ENCODE measurements at regions not wholly inside any gene's neighbourhood (a gene's known extent, or its start where the extent isn't known, plus 50 kb on each side); places are given as distances from the start of the nearest gene placed in this dataset.
A peak's percentile ranks its signal among the peaks of the same experiment; 100 is the strongest.

DNA sequence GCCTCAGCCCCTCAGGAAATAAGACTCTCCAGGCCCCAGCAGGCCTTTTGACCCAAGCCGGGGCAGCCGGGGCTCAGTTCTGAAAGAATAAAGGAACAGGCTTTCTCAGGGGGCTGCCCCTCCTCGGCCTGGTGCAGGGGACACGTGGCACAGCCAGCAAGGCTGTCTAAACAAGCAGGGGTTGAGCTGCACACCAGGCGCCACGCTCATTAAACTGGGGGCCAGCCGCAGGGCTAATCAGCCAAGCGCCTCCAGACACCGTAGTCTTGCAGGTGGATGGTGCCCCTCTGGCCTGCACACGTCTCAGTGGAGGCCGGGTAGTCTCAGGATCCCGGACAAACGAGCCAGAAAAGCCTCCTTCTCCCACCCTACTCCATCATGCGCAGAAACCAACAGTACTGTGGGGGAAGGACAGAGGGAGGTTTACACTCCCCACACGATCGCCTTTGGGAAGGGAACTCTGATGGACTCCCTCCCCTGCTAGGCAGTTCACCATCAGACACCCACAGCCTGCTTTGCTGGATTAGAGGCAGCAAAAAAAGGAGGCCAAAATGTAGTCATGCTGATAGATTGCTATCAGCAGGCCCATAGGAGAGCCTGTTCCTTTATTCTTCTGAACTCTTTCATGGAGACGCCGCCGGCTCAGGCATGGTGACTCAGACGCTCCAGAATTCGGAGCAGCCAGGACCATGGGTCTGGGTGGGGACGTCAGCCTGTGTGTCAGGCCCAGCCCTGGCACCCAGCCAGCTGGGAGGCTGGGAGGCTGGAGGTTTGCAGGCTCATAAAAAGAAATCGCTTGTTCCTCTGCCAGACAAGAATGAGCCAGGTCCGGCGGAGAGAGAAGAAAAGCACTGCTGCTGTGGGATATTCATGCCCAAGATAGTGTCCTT is 342.4 kb downstream of the BCOR start:
- DNase-seq = no peak

DNA sequence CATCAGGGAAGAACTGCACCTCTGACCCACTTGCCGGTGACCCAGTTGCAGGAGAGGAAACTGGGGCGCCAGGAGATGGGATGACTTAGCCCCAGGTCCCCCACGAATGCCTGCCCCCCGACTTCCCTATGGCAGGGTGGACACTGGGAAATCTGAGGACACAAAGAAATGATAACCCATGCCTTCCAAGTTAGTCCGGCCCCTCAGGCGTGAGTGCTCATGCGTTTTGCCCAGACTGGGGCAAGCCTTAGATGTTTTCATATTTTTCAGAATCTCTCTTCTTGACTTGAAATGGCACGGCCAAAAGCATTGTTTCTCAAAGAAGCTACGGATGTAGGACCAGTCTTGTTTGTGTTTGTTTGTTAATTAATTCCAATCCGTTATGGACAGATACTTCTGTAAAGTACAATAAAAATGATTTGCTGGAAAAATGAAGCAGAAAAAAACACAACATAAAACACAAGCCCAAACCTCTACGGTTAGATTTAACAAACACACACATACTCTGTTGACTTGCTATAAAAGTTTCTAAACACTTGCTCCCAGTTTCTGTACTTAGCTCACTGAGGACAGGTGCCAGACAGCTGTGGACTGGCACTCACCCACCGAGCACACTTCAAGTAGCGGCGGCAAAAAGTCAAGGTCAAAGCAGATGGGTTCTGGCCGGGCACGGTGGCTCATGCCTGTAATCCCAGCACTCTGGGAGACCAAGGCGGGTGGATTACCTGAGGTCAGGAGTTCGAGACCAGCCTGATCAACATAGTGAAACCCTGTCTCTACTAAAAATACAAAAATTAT is 341.5 kb downstream of the BCOR start:
- DNase-seq = no peak

DNA sequence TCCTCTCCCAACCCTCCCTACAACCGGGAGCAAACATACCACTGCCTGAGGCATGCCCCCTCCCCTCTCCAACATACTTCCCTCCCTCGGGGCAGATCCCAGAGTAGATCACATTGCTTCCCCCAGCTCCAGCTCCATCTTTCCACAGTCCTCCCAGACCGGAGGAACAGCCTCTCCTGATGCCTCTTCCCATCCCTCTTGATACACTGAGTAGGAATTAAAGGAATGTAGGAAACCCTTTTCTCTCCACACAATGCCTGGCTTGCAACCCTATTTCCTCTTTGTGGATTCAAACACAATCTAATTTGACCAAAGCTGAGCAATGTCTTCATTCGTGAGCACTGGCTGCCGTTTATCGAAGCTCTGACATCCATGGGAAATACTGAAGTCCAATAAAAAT is 339.8 kb downstream of the BCOR start:
- DNase-seq = no peak

DNA sequence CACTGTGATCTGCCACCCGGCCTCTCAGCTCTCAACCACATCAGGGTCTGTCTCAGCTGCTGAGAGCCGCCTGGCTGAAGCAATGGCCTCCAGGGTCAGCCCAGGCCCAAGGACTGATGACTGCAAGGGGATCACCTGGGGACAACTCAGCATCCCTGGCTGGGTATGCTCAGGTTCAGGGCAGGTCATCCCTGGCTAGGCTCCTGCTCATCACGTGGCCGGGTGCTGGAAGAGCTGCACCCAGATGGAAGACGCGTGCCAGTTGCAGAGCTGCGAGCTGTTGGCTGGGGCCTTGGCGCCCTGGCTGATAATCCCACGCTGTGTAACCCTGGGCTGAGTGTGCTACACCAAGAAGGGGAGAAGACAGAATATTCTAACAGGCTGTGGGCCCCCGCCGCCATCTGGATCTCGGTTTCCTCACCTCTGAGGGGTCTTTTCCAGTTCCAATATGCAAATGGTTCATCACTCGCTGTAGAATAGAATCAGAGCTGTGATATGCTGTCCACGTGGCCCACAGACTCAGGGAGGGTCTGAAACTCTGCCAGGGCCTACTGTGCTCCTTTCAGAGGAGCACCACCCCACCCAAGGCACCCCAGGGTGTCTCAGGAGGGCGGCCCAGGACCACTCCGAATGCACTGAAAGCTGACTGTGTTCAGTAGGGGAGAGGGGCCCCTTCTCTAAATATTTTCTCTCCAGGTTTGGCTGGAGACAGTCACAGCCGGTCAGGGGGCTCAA is 338.8 kb downstream of the BCOR start:
- DNase-seq = no peak

DNA sequence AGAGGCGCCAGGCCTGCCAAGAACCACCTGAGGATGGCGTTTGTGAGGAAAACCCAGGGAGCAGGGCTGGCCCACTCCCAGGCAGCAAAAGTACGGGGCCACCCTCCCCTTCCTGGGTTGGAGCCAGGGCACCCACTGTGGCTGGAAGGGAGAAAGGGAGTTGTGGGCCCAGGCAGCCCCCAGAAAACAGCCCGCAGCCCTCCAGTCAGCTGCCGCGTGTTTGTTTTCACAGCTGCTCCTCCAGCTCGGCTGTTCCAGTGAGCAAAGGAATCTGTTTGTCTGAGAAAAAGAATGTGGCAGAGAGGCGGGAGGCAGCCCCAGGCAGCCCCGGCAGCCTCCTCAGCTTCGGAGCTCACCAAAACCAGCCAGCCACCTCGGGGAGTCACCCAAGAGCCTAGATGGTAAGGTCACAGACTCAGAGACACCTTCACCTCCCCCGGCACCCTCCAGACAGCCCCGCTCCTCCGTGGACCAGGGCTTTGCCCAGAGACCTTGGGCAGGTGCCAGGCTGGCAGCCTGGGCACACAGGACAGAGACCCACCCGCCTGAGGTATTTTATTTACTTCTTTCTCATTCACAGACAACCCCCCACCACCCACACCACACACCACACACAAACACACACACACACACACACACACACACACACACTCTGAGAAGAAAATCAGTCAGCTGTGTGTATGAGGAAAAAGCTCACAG is 338.1 kb downstream of the BCOR start:
- peak; percentile 21 for DNase-seq

DNA sequence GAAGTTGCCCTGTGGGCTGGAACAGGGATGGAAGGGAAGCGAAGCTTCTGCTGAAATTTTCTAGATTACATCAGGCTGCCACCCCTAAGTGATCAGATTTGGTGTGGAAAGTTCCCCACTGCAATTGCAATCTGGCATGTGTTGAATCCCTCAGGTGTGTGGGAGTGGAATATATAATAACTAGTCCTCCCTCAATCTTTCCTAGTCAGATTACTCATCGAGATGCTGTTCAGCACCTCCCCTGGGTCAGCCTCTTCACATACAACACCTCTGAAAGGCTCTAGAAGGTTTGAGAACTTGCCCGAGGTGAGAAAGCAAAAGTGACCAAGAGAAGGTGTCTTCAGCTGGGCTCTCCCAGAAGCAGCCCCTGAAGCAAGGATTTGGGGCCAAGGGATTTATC is 336.8 kb downstream of the BCOR start:
- no peak for DNase-seq

DNA sequence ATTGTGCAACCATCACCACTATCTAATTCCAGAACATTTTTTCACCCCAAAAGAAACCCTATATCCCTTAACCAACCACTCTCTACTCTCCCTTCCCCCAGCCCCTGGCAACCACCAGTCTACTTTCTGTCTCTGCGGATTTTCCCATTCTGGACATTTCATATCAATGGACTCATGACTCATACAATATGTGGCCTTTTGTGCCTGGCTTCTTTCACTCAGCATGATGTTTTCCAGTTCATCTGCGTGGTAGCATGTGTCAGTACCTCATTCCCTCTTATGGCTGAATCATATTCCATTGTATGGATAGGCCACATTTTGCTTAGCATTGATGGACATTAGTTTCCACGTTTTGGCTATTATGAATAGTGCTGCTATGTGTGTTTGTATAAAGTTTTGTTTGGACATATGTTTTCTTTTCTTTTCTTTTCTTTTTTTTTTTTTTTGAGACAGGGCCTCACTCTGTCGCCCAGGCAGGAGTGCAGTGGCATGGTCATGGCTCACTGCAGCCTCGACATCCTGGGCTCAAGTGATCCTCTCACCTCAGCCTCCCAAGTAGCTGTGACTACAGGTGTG is 335.4 kb downstream of the BCOR start:
- DNase-seq = no peak

DNA sequence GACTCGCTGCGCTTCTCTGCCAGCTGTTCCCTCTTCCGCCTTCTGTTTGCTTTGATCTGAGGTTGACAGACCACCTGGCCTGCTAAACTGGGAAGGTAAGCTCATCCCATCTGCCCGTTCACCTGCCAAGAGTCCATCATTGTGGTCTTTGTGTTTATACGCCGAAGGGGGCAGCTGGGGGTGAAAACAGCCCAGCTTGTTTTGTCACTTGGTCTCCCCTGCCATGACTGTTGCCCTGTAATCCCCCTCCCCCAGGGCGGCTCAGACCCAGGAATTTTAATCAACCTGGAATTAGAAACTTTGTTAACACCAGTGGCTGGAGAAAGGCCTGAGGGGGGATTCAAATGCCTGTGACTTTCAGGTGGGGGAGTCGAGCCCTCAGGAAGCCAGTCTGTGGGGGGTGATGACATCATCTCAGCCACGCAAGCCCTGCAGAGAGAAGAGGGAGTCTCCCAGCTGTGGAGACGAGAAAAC is 333.3 kb downstream of the BCOR start:
- peak; percentile 80 for DNase-seq

DNA sequence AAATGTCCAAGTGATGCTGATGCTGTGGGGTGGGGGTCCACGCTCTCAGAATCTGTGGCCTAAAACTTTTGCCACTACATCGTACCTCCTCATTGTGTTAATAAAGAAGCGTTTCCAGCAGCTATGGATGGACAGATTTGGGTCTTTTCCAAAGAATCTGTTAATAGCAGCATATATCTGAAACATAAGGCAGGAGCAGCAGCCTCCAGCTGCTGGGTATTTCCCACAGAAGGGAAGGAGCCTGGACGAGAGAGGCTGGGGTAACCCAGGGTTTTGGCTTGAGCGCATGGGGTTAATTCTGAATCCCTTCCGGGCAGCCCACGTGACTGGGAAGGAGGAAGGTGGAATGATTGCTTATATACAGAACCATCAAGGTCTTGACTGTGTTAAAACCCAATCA is 332.4 kb downstream of the BCOR start:
- no peak for DNase-seq

DNA sequence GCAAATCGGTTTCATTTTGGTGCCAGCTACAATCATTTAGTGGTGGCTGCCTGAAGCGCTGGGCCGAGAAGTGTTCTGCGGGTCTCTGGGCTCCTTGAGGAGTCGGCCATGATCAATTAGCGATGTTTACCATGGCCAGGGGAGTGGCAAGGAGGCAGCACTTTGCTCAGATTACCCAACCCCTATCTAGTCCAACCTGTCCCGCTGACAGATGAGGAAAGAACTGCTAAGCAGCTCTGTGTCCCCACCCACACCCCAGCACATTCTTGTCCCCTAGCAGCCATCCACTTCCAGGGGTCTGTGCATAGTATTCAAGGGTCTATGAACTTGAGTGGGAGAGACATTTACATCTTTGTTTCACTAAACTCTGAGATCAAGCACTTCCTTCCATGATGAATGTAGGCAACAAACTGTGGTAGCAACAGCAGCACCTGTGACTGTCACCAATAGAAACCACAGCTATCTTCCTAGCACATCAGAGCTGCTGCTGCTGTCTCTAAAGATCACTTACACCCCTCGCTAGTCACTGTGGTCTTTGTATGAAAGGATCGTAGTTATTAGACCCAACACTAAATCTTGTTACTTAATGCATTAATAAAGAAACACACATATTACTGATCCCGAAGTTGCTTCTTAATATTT is 331.6 kb downstream of the BCOR start:
- DNase-seq = no peak

DNA sequence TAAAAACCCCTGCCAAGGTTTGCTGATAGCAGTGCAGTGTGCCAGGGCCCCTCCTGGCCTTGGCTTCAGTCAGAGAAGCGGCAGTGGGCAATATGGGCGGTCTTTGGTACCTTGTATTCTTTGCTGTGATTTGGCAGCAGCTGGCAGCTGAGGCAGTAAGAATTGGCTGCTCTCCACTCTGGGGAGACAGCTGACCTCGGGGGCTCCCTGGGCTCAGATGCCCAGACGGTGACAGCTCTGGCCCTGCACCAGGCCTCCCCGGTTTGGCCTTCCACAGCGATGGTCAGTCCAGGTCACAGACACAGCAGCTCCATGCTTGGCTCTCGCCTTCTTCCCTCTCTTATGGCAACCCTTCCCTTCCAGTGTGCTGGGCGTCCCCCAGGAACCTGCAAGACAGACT is 330.9 kb downstream of the BCOR start:
- peak; percentile 2 for DNase-seq

DNA sequence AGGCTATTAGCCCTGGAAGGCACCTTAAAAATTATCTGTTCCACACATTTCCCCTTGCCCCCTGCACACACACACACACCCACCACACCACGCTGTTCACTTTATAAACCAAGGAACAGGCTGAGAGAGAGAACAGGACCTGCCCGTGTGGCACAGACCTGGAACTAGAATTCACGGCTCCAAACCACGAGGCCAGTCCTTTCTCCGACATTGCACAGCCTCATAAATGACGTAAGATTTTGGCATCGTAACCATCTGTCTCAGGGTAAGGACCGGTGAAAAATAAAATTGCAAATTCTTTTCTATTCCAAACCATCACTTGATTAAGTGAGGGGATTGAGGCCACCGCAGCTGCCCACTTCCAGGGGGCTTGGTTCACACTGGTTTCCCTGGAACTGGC is 330.3 kb downstream of the BCOR start:
- DNase-seq = no peak

DNA sequence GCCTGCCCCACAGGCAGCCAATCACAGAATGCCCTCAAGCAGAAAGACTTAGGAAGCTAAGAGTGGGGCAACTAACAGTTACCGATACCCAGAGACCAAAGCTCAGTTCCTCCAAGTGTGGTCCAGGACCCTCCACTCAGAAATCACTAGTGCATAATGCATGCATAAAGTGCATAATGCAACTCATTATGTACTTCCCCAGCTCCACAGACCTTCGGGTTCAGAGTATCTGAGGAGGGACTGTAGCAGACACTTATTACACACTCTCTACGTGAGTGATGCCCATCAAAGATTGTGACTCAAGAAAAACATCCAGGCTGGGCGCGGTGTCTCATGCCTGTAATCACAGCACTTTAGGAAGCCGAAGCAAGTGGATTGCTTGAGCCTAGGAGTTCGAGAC is 328.0 kb downstream of the BCOR start:
- DNase-seq = no peak

DNA sequence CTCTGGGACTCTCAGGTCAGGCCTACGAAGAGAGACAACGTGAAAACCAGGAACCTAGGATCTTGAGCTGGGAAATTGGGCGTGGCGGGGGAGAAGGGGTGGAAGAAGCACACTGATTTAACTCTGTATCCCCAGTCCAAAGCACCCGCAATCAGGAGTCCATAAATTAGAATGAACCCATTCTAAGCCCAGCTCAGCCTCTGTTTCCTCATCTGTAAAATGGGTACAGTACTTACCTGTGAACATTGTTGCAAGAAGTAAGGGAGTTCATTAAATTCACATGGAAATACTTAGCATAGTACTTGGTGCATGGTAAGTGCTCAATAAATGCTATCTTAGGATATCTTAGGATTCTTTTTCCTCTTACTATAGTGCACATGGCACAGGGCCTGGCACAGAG is 326.7 kb downstream of the BCOR start:
- no peak for DNase-seq

DNA sequence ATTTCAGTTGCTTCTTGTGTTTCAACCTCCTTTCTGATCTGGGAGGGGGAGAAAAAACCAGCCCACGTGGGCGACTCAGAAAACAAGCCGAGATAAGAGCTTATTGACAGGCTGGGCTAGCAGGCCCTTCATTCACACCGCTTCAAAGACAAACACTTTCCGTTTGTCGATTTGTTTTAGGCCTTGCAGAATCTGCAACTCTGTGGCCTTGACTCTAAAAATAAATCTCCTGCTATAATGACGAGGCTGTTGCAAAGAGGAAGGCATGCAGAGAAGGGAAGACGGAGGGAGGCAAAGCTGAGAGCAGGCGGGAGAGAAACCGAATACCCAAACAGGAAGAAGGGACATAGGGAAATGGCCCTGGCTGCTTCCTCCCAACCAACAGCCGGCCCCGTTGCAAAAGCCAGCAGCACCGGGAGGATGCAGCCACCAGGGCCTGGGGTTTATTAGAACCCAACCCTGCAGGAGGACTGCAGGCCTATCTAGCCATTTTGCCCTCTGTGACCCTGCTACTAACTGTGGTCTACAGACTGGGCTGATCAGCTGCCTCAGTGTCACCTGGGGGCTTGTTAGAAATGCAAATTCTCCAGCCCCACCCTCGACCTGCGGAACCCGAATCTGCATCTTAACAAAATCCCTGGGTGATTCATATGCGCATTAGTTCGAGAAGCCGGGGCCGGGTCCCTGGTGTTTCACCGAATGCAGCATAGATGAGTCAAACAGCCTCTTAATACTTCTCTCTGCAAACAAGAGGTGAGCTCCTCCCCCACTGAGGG is 325.5 kb downstream of the BCOR start:
- no peak for DNase-seq

DNA sequence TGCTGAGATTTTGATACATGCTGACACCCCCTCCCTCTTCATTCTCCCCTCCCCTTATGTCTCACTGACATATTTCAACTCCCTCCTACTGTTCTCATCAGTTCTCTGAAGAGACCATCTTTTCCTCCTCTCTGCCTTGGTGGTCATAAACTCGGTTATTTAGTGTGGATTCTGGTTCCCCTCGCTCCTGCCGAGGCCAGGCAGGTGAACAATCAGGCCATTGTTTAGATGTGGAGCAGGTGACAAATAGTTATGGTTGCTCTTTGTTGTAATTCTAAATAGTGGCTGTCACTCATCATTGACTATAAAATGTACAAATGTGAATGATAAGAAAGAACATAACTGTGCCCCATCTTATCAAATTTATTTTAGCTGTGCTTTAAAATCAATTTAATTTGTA is 324.6 kb downstream of the BCOR start:
- no peak for DNase-seq

DNA sequence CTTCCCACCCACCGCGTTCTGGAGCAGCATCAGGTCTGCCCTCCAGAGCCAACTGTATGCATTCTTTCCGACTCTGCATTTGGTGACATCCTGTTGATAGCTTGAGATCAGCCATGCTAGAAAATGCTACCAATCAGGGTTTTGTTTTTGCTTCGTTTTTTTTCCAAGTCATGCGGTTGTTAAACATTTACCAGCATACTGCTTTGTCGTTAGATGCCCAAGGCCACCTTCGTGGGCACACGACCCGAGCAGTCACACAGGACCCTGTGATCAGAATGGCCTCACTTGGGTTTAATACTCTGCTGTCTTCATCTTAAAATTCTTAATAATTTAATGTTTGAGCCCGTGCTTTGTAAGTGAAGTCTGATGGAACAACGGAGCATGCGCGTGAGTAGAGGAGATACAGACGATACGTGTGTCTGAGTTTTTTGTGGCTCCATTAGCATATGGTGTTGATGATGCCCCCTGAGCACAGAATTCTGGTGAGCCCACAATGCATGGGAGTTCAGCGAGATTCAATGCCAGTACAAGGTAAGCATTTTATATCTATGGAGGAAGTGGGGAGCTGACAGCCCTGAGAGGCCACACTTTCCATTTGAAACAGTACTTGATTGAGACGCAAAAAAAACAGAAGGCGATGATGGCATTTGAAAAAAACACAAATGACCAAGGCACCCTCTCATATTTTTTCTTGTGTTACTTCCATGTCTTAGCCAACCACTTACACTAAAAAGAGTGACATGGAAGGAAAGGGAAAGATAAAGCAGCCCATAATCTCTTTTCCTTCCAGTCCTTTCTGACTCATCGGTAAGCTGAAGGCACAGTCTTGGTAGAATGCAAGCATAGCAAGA is 323.6 kb downstream of the BCOR start:
- DNase-seq = no peak

DNA sequence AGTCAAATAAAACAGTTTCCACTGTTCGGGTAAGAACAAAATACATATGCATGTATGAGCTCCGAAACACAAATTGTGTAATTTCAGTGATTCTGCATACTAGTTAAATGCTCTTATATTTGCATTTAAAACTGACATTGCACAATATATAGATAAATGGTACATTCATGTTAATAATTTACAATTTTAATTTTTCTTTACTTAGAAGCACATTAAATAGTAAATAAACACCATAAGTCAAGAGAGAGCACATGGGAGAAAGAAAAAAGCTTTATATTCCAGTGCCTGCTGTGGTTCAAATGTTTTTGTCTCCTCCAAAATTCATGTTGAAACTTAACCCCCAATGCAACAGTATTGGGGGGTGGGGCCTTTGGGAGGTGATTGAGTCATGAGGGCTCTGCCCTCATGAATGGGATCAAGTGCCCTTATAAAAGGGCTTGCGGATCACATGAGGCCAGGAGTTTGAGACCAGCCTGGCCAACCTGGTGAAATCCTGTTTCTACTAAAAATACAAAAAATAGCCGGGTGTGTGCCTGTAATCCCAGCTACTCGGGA is 322.9 kb downstream of the BCOR start:
- DNase-seq = no peak

DNA sequence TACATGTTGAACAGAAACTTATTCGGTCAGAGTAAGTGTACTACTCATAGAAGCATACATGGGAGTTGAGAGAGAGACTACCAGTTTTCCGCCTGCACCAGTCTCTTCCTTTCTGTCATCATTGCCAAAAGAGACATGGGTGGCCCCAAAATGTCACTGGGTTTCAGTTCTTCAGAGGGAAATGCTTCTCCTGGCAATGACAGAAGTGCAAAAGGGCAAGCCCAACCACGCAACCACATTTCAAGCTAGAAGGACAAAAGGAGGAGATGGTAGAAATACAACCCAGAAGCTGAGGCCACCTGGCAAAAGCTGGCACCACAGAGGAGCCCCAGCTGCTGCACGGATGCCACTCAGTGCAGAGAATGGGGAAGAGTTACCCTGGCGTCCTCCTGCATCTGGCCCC is 320.1 kb downstream of the BCOR start:
- no peak for DNase-seq

All from NCI-H2171 treated with DMSO at 0.1 percent for 48 hours (cell line).